Stomach smooth muscle (tissue), 2 donors: ENCODE measurements at regions not wholly inside any gene's neighbourhood (a gene's known extent, or its start where the extent isn't known, plus 50 kb on each side); places are given as distances from the start of the nearest gene placed in this dataset.

Experiments
- H3K27ac ChIP-seq: one replicate; pipeline ENCODE4 v1.7.0; 2013; ENCODE audit warnings: mild to moderate bottlenecking, low read length, inconsistent platforms
- H3K27me3 ChIP-seq, 2 donors: one replicate each; pipeline ENCODE4 v1.7.0; 2013; ENCODE audit warnings: low read length in 2 of 2; ENCODE audit not compliant: insufficient read depth in 2 of 2, control insufficient read depth in 1 of 2
- H3K36me3 ChIP-seq, 2 donors: one replicate each; pipeline ENCODE4 v1.7.0; 2013; ENCODE audit warnings: low read length in 2 of 2; ENCODE audit not compliant: control insufficient read depth in 2 of 2, insufficient read depth in 2 of 2
- H3K4me1 ChIP-seq: one replicate; pipeline ENCODE4 v1.7.0; 2013; ENCODE audit warnings: low read length; ENCODE audit not compliant: control insufficient read depth, insufficient read depth
- H3K4me3 ChIP-seq, 2 donors: one replicate each; pipeline ENCODE4 v1.7.0; 2013; ENCODE audit warnings: low read length in 2 of 2
- H3K9ac ChIP-seq, 2 donors: one replicate each; pipeline ENCODE4 v1.7.0; 2013; ENCODE audit warnings: low read length in 2 of 2, mild to moderate bottlenecking in 1 of 2
- H3K9me3 ChIP-seq, 2 donors: one replicate each; pipeline ENCODE4 v1.7.0; 2013; ENCODE audit warnings: low read length in 2 of 2; ENCODE audit not compliant: control insufficient read depth in 2 of 2
- donor health status: healthy.
- donor health status: Pancreatic carcinoma.

DNA sequence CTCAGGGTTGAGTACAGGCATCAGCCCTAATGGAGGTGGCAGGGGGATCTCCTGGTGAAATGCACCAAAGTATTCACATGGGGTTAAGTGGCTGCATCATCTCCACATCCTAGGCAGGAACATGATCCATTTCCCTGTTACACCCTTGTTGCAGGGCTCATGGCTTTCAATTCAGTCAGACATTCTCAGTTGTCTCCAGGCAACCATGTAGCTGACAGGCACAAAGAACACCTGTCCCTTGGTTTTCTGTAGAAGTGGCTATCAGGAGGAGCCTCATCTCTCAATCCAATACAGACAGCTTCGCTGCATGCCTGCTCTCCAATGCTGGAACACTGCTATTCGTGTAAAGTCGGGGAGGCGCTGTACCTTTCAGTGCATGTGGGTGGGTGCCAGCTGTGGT is 299.0 kb upstream of the FOXG1 start:
- Histone ChIP-seq H3K9ac (no peak overlapping the region), H3K4me1 (no peaks in the 10 kb centered on the region), H3K9me3 (peaks cover 0 to 2% of the 10 kb centered on the region in 2 donors), H3K4me3 (no peak overlapping the region), H3K36me3 (no peaks in the 10 kb centered on the region), H3K27ac (no peak overlapping the region), H3K27me3 (no peaks in the 10 kb centered on the region)

DNA sequence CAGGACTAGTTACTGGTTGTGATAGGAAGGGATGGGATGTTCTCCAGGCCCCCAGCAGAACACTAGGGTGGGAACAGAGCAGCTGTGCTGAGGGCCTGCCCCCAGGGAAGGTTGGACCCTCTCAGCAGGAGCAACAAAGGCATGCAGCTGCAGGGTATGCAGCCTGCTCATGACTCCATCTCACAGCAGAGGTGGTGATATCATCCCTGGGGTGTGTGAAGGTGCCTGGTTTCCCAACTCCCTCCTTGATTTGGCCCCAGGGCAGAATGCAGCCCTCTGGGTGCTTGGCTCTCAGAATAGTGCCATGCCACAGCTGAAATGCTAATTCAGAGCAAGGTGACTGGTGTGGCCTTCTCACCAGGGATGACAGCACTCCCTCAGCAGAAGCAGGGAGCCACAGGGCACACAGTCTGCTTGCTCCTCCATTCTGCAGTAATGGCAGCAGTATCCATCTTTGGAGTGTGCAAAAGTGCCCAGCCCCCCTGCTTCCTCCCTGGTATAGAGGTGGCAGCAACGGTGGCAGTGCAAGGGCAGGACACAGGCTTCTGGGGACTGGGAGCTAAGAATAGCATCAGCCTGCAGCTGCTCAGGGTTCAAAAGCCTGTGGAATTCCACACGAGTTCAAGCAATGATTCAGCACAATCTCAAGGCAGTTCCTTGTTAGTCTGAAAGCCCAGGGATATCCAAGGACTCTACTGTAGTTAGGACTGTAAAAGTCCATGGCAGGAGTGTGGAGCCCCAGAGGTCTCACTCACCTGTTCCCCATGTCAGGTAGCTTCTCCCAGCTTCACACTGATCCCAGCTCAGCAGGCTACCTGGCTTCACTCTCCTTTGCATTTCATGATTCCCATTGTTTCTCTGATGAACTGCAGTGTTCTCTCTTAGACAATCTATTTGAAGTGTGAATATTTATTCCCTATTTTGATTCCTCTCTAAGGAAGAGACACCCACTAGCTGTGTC is 298.1 kb upstream of the FOXG1 start:
- no peaks in the 10 kb centered on the region for H3K36me3 ChIP-seq
- H3K9ac ChIP-seq, result no peak overlapping the region
- no peaks in the 10 kb centered on the region for H3K27me3 ChIP-seq
- peaks cover 0 to 2% of the 10 kb centered on the region in 2 donors for H3K9me3 ChIP-seq
- H3K4me3 ChIP-seq, result no peak overlapping the region
- H3K4me1 ChIP-seq, result no peaks in the 10 kb centered on the region
- no peak overlapping the region for H3K27ac ChIP-seq

DNA sequence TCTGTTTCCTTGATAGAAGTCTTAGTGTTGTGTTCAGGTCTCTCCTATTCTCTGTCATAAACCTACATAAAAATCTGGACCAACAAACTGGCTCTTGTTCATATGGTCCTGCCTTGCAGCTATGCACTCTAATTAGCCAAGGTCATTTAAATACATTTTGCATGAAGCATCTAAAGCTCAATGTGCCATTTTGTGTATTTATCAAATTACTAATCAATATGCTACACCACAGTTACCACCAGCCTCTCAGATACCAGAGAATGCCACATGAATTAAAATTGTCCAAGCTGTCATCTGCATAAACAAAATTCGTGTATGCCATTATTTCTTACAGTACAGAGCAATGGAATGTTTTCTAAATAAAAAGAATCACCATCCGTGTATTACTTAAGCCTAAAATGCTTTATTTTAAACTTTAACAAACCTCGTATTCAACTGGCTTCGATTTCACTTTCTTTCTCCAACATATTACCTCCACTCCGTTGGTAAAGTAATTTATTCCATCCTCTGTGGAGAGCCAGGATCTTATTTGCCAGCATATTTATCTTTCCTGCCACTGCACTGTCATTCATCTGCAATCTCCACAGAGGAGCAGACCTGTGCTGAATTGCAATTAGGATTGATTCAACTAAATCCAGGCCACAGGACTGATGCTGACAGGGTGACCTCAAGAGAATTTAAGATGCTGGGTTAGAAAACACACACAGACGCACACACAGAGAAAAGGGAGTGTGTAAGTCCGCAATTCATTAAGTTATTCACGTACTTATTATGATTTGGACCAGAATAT is 284.1 kb upstream of the FOXG1 start:
- no peaks in the 10 kb centered on the region for H3K9me3 ChIP-seq
- H3K36me3 ChIP-seq, result no peaks in the 10 kb centered on the region
- no peak overlapping the region for H3K4me3 ChIP-seq
- no peak overlapping the region for H3K27ac ChIP-seq
- H3K9ac ChIP-seq, result no peak overlapping the region
- no peaks in the 10 kb centered on the region for H3K4me1 ChIP-seq
- H3K27me3 ChIP-seq, result no peaks in the 10 kb centered on the region

DNA sequence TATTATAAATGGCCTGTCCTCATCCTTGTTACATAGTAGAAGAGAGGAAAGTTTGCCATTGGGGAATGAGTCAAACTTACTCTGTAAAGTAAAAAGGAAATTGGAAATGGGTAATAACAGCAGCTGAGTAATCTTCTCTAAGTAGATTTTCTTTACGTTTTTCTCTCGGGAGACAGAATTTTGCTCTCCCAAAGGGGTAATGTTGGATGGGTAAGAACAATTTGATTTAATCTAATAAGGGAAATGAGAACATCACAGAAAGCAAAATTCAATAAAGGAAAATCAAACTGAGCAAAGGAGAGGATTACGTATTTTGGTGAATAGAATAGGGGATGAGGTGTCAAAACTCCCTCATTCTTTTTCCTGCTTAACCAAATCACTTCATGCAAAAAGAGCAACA is 283.1 kb upstream of the FOXG1 start:
- H3K27ac ChIP-seq, result no peak overlapping the region
- H3K4me3 ChIP-seq, result no peak overlapping the region
- no peaks in the 10 kb centered on the region for H3K36me3 ChIP-seq
- H3K9ac ChIP-seq, result no peak overlapping the region
- H3K9me3 ChIP-seq, result no peaks in the 10 kb centered on the region
- H3K27me3 ChIP-seq, result no peaks in the 10 kb centered on the region
- no peaks in the 10 kb centered on the region for H3K4me1 ChIP-seq

DNA sequence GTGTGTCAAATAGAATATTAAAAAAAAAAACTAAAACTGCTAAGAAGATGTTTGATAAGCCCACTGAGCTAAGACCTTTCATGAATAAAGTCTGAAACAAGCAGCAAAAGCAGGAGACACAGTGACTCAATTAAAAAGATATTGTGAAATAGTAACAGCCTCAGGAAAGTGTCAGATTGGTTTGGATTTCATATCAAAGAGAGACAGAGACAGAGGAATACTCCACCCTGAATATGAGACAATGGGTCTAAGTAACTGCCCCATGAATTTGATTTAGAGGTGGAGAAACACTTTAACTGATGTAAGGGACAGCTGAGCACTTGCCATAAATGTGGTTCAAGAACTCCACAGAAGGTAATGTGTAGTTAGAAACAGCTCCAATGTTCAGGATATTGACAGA is 277.9 kb upstream of the FOXG1 start:
- H3K9ac ChIP-seq, result no peak overlapping the region
- no peaks in the 10 kb centered on the region for H3K27me3 ChIP-seq
- H3K4me3 ChIP-seq, result no peak overlapping the region
- H3K27ac ChIP-seq, result no peak overlapping the region
- H3K36me3 ChIP-seq, result no peaks in the 10 kb centered on the region
- H3K4me1 ChIP-seq, result no peaks in the 10 kb centered on the region
- H3K9me3 ChIP-seq, result no peaks in the 10 kb centered on the region

DNA sequence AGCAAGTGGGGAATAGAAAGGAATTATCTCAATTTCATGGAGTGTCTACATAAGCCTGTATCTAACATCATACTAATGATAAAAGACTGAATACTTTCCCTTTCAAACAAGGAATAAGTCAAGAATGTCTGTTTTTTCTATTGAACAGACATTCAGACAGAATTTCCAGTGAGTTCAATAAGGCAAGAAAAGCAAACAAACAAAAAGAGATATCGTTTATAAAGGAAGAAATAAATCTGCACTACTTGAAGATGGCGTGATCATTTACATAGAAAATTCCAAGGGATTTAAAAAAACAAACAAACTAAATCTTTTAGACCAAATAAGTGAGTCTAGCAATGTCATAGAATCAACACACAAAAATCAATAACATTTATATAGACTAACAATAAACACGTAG is 273.1 kb upstream of the FOXG1 start:
- H3K27me3 ChIP-seq, result no peaks in the 10 kb centered on the region
- no peaks in the 10 kb centered on the region for H3K4me1 ChIP-seq
- H3K27ac ChIP-seq, result no peak overlapping the region
- no peaks in the 10 kb centered on the region for H3K36me3 ChIP-seq
- no peak overlapping the region for H3K4me3 ChIP-seq
- no peaks in the 10 kb centered on the region for H3K9me3 ChIP-seq
- no peak overlapping the region for H3K9ac ChIP-seq

DNA sequence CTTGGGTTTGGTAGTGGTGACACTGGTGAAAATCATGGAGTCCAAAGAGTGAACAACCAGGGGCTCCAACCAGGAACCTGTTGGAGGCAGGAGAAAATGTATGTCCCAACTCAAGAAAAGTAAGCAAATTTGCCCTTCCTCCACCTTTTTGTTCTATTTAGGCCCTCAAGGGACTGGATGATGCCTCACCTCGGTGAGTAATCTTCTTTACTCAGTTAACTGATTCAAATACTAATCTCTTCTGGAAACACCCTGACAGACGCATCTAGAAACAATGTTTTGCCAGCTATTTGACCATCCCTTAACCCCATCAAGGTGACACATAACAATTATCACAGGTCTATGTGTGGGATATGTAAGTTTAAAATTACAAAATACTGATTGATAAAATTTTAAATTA is 272.4 kb upstream of the FOXG1 start:
- H3K27ac ChIP-seq, result no peak overlapping the region
- no peak overlapping the region for H3K9ac ChIP-seq
- H3K9me3 ChIP-seq, result no peaks in the 10 kb centered on the region
- no peaks in the 10 kb centered on the region for H3K4me1 ChIP-seq
- no peak overlapping the region for H3K4me3 ChIP-seq
- H3K36me3 ChIP-seq, result no peaks in the 10 kb centered on the region
- H3K27me3 ChIP-seq, result no peaks in the 10 kb centered on the region

DNA sequence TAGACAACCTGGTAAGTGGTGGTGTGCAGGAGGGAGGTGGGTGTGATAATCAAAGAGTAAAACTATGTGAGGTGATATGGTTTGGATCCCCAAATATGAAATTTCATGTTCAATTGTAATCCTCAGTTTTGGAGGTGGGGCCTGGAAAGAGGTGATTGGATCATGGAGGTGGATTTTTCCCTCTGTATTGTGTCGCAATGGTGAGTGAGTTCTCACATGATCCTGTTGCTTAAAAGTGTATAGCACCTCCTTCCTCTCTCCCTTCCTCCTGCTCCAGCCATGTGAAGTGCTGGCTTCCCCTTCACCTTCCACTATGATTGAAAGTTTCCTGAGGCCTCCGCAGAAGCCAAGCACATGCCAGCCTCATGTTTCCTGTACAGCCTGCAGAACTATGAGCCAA is 270.2 kb upstream of the FOXG1 start:
- Histone ChIP-seq H3K9me3 (no peaks in the 10 kb centered on the region), H3K27me3 (no peaks in the 10 kb centered on the region), H3K36me3 (no peaks in the 10 kb centered on the region), H3K4me1 (no peaks in the 10 kb centered on the region), H3K27ac (no peak overlapping the region), H3K9ac (no peak overlapping the region), H3K4me3 (no peak overlapping the region)

DNA sequence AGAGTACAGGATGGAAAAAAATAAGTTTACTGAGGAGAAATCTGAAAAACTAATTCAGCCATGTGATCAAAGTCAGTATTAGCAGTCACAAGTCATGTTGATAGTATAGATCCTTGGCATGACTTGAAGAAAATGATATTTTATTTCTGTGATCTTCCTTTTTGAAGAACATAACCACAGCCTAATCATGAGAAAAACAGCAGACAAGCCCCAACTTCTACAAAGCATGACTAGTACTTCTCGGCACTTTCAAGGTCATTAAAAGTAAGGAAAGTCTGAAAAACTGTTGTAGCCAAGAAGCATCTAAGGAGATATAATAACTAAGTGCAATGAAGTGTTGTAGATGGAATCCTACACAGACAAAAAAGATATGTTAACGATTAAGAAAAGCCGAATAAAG is 264.1 kb upstream of the FOXG1 start:
- H3K27me3 ChIP-seq, result no peaks in the 10 kb centered on the region
- no peak overlapping the region for H3K9ac ChIP-seq
- no peak overlapping the region for H3K27ac ChIP-seq
- no peak overlapping the region for H3K4me3 ChIP-seq
- no peaks in the 10 kb centered on the region for H3K36me3 ChIP-seq
- H3K4me1 ChIP-seq, result no peaks in the 10 kb centered on the region
- no peaks in the 10 kb centered on the region for H3K9me3 ChIP-seq

DNA sequence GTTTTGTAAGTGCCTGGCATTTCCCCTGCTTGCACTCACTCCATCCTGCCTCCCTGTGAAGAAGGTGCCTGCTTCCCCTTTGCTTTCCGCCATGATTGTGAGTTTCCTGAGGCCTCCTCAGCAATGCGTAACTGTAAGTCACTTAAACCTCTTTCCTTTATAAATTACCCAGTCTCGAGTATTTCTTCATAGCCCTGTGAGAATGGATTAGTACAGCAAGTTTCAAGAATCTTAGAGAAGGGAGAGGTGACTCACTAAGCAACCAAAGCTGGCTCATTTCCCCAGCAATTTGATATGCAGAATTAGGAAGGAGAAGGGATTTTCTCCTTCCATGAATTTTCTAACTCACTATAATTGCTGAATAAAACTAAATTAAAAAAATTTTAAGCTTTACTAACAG is 251.0 kb upstream of the FOXG1 start:
- no peak overlapping the region for H3K4me3 ChIP-seq

DNA sequence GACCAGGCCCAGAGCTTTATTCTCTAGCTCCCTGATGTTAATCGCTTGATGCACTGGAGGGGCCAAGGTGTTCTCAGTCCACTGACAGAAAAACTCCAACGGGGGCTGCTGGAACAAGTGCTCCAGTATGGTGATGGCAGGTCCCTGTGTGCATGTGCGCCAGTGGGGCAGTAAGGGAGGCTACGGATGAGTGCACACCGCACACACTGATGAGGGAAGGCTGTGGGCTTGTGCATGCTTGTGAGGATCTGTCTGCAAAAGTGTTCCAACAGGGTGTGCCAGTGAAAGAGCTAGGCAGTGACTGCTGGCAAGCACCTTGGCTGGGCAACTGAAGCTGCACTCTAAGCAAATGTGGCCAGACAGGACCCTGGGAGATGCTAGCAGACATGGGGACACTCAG is 229.7 kb upstream of the FOXG1 start:
- no peaks in the 10 kb centered on the region for H3K36me3 ChIP-seq
- no peaks in the 10 kb centered on the region for H3K4me1 ChIP-seq
- no peak overlapping the region for H3K9ac ChIP-seq
- H3K4me3 ChIP-seq, result no peak overlapping the region
- H3K27me3 ChIP-seq, result no peaks in the 10 kb centered on the region
- H3K27ac ChIP-seq, result no peak overlapping the region
- no peaks in the 10 kb centered on the region for H3K9me3 ChIP-seq

More for the DNA sequence above, 251.0 kb upstream of the FOXG1 start:
- H3K4me1 ChIP-seq, result no peaks in the 10 kb centered on the region
- no peaks in the 10 kb centered on the region for H3K36me3 ChIP-seq
- H3K27ac ChIP-seq, result no peak overlapping the region
- H3K9me3 ChIP-seq, result peaks cover 2 to 5% of the 10 kb centered on the region in 2 donors
- no peak overlapping the region for H3K9ac ChIP-seq
- no peaks in the 10 kb centered on the region for H3K27me3 ChIP-seq
